22Rv1 (cell line): ENCODE measurements at regions not wholly inside any gene's neighbourhood (a gene's known extent, or its start where the extent isn't known, plus 50 kb on each side); places are given as distances from the start of the nearest gene placed in this dataset.

Experiments used
- CTCF ChIP-seq: fragments of 450-650 bp; IDR thresholded peaks from 2 replicates; pipeline ENCODE4 v1.5.1; 2017; ENCODE audit warnings: mild to moderate bottlenecking
- ZFX ChIP-seq: fragments of 450-650 bp; IDR thresholded peaks from 2 replicates; pipeline ENCODE4 v1.6.1; 2017; ENCODE audit warnings: antibody characterized with exemption, borderline replicate concordance

DNA sequence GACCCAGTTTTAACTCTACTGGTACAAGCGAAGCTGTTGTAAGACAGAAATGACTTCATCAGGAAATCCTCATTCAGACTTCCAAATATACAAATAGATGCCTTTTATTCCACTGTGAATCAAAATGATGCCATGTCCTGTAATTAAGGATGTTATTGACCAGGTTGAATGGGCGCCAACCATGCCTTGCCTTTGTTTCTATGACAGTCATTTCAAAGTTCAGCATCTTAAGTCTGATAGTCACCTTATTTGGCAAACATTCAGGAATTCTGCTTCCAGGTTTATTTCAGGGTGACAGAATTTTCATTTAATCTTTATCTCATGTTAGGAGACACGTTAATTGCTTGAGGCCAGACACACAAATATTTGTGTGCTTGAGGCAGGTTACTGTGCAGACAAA lies 592.8 kb upstream of the JAG1 start:
- TF ChIP-seq CTCF (no peak), ZFX (no peak)
